ENCODE measurements at regions not wholly inside any gene's neighbourhood (a gene's known extent, or its start where the extent isn't known, plus 50 kb on each side); places are given as distances from the start of the nearest gene placed in this dataset.

- DNase-seq (ENCODE audit: low read depth) = no peak
Measured at GRCh38 chr10:113292086-113292485, 260.8 kb upstream of the HABP2 start.

DNA sequence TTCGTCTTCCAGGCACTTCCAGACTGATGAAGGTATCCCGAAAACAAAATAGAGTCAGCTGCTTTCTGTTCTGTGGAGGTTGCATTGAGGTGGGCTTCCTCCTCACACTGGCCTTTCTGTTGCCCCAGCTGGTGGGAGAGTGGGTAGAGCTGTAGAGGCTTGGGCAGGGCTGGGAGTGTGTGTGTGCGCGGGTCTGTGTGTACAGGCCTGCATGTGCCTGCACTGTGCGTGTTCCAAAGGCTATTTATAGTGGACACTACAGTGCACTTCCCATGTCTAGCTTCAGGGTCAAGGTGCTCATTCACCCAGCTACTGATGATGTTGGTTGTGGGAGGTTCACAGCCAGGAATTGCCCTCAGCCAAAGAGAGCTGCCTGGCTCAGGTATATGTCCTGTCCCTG is 260.1 kb upstream of the HABP2 start:
- DNase-seq (ENCODE audit: low read depth) = no peak

- no peak for DNase-seq (ENCODE audit: low read depth)
Measured at GRCh38 chr10:113293167-113293566, 259.7 kb upstream of the HABP2 start.

DNA sequence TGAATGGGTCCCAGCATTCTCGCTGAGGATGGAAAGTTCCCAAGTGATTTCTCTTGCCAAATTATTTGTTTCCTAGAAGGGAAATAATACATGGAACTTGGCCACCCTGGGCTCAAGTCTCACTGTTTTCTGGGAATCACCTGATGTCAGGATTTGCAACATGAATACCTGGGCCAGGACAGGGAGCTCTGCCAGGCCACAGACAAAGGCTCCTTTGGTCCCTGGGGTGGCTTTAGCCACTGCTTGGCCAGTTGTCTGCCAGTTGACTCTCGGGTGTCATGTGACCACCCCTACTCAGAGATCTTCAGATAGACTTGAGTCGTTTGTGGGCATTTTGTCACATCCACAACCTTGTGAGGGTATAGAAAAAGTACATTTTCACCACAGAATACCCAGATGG is 258.0 kb upstream of the HABP2 start:
- DNase-seq (ENCODE audit: low read depth) = no peak

- DNase-seq (ENCODE audit: low read depth) = no peak
Measured at GRCh38 chr10:113297226-113297625, 255.6 kb upstream of the HABP2 start.

- DNase-seq (ENCODE audit: low read depth) = no peak
Measured at GRCh38 chr10:113298616-113299015, 254.2 kb upstream of the HABP2 start.

DNA sequence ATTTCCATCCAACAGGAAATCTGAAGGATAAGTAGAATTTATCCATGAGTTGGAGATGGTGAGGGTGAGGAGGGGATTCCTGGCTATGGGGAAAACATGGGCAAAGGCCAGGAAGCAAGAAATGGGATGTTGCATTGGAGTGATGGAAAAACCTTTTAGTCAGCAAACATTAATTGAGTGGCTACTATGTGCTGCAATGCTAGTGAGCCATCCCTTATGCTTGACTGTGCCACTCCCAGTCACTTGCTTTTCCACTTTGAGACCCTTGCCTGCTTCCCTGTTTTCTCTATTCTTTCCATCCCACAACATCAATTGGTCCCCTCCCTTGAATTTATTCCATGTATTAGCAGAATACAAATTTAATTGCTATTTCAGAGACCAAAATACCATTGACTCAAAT is 252.7 kb upstream of the HABP2 start:
- DNase-seq (ENCODE audit: low read depth) = no peak

- no peak for DNase-seq (ENCODE audit: low read depth)
Measured at GRCh38 chr10:113300617-113301016, 252.2 kb upstream of the HABP2 start.

DNA sequence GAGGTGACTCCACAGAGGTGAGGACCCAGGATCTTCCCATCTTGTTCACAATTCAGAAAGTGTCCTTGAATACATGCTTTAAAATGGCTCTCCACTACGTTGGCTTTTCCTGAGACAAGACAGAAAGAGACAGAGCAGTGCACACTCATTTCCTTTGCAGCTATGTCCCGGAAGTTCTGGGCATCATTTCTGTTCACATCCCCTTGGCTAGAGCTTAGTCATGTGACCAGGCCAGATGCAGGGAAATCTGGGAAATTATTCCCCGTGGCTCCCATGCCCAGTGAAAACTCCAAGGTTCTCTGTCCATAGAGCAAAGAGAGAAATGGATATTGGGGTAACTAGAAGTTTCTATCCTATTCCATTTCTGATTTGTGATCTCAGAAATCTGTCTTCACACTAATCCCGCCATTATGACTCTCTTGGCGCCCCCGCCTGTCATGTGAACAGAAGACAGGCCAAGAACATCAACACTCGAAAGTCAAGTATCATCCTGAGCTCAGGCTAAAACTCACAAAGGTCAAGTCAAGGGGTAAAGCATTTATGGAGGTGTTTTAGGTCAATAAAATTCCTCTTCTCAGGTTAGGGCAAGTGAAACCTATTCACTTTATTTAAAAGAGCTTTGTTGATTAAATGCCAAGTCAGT is 251.4 kb upstream of the HABP2 start:
- DNase-seq (ENCODE audit: low read depth) = no peak

GRCh38 chr10:113302062-113302461 is 250.8 kb upstream of the HABP2 start:
- DNase-seq (ENCODE audit: low read depth) = no peak

DNA sequence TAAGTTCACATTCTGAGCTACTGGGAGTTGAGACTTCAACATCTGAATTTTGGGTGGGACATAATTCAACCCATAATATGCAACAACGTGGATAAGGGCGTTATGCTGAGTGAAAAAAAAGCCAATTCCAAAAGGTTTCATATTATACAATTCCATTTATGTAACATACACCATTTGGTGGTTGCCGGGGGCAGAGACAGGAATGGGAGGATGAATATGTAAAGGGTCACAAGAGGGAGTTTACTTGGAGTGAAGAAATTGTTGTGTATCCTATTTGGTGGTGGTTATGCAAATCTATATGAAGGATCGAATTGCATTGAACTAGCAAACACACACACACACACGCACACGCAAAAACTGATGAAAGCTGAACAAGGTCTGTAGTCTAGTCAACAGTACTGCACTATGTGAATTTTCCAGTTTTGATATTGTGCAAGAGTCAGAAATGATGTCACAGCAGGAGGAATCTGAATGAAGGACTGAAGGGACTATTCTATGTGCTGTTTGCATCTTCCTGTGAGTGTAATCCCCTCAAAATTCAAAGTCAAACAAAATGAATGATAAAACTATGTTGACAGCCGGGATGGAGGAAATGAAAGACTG is 249.2 kb upstream of the HABP2 start:
- no peak for DNase-seq (ENCODE audit: low read depth)

- DNase-seq (ENCODE audit: low read depth) = no peak
Measured at GRCh38 chr10:113304726-113305125, 248.1 kb upstream of the HABP2 start.

- DNase-seq (ENCODE audit: low read depth) = no peak
Measured at GRCh38 chr10:113305871-113306270, 247.0 kb upstream of the HABP2 start.

- DNase-seq (ENCODE audit: low read depth) = no peak
Measured at GRCh38 chr10:113309791-113310190, 243.1 kb upstream of the HABP2 start.

- no peak for DNase-seq (ENCODE audit: low read depth)
Measured at GRCh38 chr10:113310347-113310746, 242.5 kb upstream of the HABP2 start.

DNA sequence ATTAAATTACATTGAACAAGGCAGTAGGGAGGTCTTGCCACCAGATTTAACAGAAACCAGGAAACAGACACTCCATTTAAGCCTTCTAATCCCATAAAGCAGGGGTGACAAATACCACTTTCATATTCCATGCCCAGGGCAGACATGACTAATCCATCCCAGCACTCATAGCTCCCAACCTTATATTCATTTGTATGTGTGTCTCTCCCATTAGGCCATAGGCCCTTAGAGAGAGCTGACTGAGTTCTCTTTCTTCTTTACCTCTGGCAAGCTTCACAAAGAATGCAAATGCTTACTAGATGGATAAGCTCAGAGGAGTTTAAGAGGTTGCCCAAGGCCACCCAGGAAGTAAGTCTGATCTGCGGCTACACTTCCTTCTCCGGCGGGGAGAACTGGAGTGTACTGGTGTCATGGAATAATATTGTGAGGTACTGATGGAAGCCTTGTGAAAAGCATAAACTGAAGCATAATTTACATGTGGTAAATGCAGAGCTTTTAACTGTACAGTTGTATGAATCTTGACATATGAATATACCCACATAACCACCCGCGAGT is 239.7 kb upstream of the HABP2 start:
- DNase-seq (ENCODE audit: low read depth) = no peak

- no peak for DNase-seq (ENCODE audit: low read depth)
Measured at GRCh38 chr10:113313722-113314121, 239.1 kb upstream of the HABP2 start.

DNA sequence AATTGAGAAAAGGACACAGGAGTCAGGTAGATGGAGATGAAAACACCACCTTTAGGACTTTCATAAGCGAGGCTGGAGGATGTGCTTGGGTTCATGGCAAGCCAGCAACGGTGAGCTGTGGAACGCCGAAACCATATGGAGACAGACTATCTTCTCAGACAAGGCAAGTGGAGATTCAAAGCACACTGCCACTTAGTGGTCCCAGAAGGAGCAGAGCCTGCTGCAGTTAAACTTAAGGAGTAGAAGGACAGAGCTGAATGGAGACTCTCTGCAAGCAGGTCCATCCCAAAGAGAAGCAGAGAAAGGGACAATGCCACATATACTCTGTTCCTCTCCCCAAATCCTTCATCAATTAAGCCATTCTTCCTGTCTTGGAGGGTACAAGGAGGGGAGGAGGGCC is 236.3 kb upstream of the HABP2 start:
- no peak for DNase-seq (ENCODE audit: low read depth)

- DNase-seq (ENCODE audit: low read depth) = no peak
Measured at GRCh38 chr10:113317489-113317888, 235.4 kb upstream of the HABP2 start.

DNA sequence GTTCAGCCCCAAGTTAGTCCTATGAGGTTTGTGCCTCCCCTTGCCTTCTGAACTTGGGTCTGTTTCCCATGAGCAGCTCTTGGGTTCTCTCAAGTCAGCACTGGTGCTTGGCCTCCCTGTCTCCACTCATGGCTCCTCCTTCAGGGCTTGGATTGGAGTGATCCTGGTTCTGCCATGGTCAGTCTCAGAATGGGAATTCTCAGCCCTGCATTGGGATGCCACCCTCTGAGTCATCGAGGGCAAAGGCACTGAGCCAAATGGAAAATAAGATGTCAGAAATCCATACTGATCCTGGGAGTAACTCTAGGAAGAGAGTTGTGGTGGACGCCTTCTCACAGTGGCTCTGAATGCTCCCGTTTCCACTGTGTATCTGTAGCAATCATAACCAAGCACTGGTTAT is 233.4 kb upstream of the HABP2 start:
- no peak for DNase-seq (ENCODE audit: low read depth)

DNA sequence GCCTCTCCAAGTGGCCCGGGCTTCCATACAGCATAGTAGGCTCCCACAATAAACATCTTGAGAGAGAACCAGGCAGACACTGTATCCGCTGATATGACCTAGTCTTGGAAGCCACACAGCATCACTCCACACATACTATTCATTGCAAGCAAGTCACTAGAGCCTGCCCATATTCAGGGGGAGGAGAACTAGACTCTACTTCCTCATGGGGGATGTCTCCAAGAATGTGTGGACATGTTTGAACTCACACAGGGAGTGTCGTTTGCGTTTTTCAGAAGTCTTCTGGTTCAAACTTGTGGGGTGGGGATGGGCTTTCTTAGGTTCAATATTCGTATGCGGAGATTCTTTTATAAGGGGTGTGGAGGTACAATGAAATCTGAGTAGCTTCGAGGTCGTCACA is 232.6 kb upstream of the HABP2 start:
- no peak for DNase-seq (ENCODE audit: low read depth)

DNA sequence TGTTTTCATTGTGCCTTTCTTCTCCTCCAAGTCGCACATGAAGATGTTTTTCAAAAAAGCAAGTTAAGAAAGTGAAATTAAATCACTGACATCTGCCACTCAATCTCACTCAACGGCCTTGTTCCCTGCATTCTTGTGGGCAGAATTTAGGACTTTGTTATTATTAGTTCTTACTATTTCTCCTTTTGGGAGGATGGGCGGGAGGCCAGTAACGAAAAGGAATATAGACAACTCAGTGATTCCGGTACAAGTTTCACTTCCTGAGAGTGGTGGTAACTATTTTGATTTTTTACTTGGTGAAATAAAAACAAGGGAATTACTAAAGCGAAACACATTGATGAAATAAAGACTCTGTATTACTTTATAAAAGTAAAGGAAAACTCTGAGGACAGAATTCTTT is 231.9 kb upstream of the HABP2 start:
- DNase-seq (ENCODE audit: low read depth) = no peak

- DNase-seq (ENCODE audit: low read depth) = no peak
Measured at GRCh38 chr10:113322843-113323242, 230.0 kb upstream of the HABP2 start.

DNA sequence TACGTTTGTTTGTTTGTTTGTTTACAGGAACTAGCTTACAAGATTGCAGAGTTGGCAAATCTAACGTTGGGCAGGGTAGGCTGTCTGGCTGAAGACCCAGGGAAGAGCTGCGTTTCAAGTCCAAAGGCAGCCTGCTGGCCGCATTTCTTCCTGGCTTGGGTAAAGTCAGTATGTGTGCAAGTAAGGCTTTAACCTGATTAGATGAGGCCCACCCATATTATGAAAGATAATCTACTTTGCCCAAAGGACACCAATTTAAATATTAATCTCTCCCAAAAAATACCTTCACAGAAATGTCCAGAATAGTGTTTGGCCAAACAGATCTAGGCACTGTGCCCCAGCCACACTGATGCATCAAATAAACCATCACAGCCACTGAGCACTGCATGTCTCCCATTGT is 228.9 kb upstream of the HABP2 start:
- DNase-seq (ENCODE audit: low read depth) = no peak

Measured in activated T-helper 1 cell treated with Interleukin-2 at 50 U/mL for 16 hours (primary cell).